A673 (cell line): ENCODE measurements at regions not wholly inside any gene's neighbourhood (a gene's known extent, or its start where the extent isn't known, plus 50 kb on each side); places are given as distances from the start of the nearest gene placed in this dataset.

ENCODE experiments used
- BruUV-seq: library from RNA; stranded (reverse); fragments of 400-500 nt; replicated peaks from 2 replicates; lab custom pipeline; 2021; lab: Mats Ljungman, UMichigan
- CTCF ChIA-PET: fragments of 300-600 bp; sonication (Branson Sonifier 250); formaldehyde crosslinking; loops from one replicate; lab custom pipeline; 2022; ENCODE audit warnings: antibody characterized with exemption; lab: Charles Lee
- POLR2A ChIA-PET: fragments of 300-600 bp; sonication (Branson Sonifier 250); formaldehyde crosslinking; loops from one replicate; lab custom pipeline; 2022; ENCODE audit warnings: antibody characterized with exemption; ENCODE audit not compliant: low non-redundant PET; lab: Charles Lee
- DNase-seq: peaks from one replicate; pipeline ENCODE4 v3.0.0-alpha.2; 2015; ENCODE audit warnings: low spot score
- H3K27ac ChIP-seq: fragments of 200-600 bp; sonication (generic); 2 replicates; pipeline ENCODE4 v1.5.1; 2016; ENCODE audit warnings: mixed run types, low read depth, mild to moderate bottlenecking, mixed read lengths, antibody characterized with exemption, low read length; ENCODE audit not compliant: poor library complexity, severe bottlenecking
- H3K27me3 ChIP-seq: fragments of 200-600 bp; sonication (generic); replicated peaks from 2 replicates; pipeline ENCODE4 v1.6.1; 2017; ENCODE audit warnings: mixed run types, low read depth, mild to moderate bottlenecking, mixed read lengths, antibody characterized with exemption, low read length; ENCODE audit not compliant: insufficient read depth, poor library complexity
- H3K36me3 ChIP-seq: fragments of 200-600 bp; sonication (generic); 2 replicates; pipeline ENCODE4 v1.6.1; 2016; ENCODE audit warnings: mixed run types, mild to moderate bottlenecking, mixed read lengths, antibody characterized with exemption, low read length; ENCODE audit not compliant: insufficient read depth, poor library complexity, severe bottlenecking
- H3K4me1 ChIP-seq: fragments of 200-600 bp; sonication (generic); 2 replicates; pipeline ENCODE4 v1.6.1; 2017; ENCODE audit warnings: mixed run types, mild to moderate bottlenecking, mixed read lengths, antibody characterized with exemption, low read length; ENCODE audit not compliant: insufficient read depth, poor library complexity, severe bottlenecking
- H3K4me3 ChIP-seq: fragments of 200-600 bp; sonication (generic); 2 replicates; pipeline ENCODE4 v1.5.1; 2016; ENCODE audit warnings: low read depth, mixed run types, mild to moderate bottlenecking, mixed read lengths, low read length; ENCODE audit not compliant: poor library complexity, severe bottlenecking
- H3K9me3 ChIP-seq: fragments of 200-600 bp; sonication (generic); 2 replicates; pipeline ENCODE4 v1.6.1; 2016; ENCODE audit warnings: mixed run types, low read depth, mild to moderate bottlenecking, mixed read lengths, antibody characterized with exemption, low read length; ENCODE audit not compliant: poor library complexity, severe bottlenecking
- CTCF ChIP-seq: fragments of 300-800, 200-600 bp; sonication (generic); conservative IDR thresholded peaks from 2 replicates; pipeline ENCODE4 v1.5.1; 2017; ENCODE audit warnings: low read depth, mild to moderate bottlenecking, antibody characterized with exemption, low read length, moderate library complexity, mixed read lengths
- EZH2 ChIP-seq: fragments of 200-600 bp; sonication (generic); IDR thresholded peaks from 2 replicates; pipeline ENCODE4 v1.6.1; 2017; ENCODE audit warnings: borderline replicate concordance, low read depth, mild to moderate bottlenecking, mixed read lengths, antibody characterized with exemption, low read length; ENCODE audit not compliant: poor library complexity, severe bottlenecking
- intact Hi-C: fragments of 100-400 bp; cut with micrococcal nuclease; formaldehyde crosslinking; loops from one replicate; pipeline ENCODE4 v1.10.0; 2022; ENCODE audit not compliant: unreplicated experiment

DNA sequence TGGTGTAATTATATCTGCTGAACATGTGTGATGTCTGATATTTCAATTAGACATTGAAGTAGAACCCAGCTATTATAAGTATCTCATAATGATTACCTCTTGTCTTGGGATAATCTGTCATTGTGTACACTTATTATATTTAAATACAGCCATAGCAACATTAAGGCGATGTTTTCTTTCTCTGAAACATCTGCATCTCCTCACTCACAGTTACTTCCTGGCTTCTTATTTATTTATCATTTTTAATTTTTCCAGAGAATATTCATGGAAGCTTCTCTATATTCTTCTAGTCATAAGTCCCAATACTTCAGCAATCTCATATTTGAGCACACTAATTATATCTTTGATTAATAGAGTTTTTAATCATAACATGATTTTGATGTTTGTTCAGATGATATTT lies 103.8 kb upstream of the FBN2 start:
- Histone ChIP-seq H3K27ac (no peak overlapping the region), H3K36me3 (no peaks in the 10 kb centered on the region), H3K9me3 (no peaks in the 10 kb centered on the region), H3K4me3 (no peak overlapping the region), H3K27me3 (no peaks in the 10 kb centered on the region), H3K4me1 (no peaks in the 10 kb centered on the region)
- CTCF ChIA-PET: no interaction called here
- intact Hi-C loops: no loop called here
- TF ChIP-seq CTCF (no peak), EZH2 (no peak)
- no peak for DNase-seq
- BruUV-seq: no TSS peak
- POLR2A ChIA-PET: no interaction called here

DNA sequence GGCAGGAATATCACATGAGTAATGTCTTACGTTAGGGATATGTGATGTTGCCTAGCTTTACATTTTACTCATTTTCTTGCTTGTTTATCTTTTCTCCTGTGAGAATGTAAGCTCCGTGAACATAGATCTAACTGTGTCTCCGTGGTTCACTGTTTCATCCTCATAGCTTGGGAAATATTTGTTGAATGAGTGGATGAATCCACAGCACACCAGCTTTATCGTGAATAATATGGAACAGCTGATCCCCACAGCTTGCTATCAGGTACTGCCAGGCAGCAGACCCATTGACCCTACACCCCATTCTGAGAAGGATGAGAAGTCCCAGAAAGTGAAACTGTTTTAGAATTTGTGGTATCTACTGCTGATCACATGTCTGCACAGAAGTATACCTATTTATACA lies 106.8 kb upstream of the FBN2 start:
- ChIA-PET CTCF (no interaction called here), POLR2A (no interaction called here)
- H3K4me3 ChIP-seq: no peak overlapping the region
- TF ChIP-seq EZH2 (no peak), CTCF (no peak)
- H3K36me3 ChIP-seq: no peaks in the 10 kb centered on the region
- intact Hi-C loops: no loop called here
- DNase-seq: no peak
- no TSS peak for BruUV-seq
- H3K9me3 ChIP-seq: no peaks in the 10 kb centered on the region
- H3K4me1 ChIP-seq: no peaks in the 10 kb centered on the region
- H3K27me3 ChIP-seq: no peaks in the 10 kb centered on the region
- no peak overlapping the region for H3K27ac ChIP-seq

GRCh38 chr5:128645581-128645980 lies 107.5 kb upstream of the FBN2 start:
- Histone ChIP-seq H3K27me3 (no peaks in the 10 kb centered on the region), H3K4me1 (no peaks in the 10 kb centered on the region), H3K27ac (no peak overlapping the region), H3K9me3 (no peaks in the 10 kb centered on the region), H3K4me3 (no peak overlapping the region), H3K36me3 (no peaks in the 10 kb centered on the region)
- intact Hi-C loops: no loop called here
- POLR2A ChIA-PET: no interaction called here
- DNase-seq: no peak
- no TSS peak for BruUV-seq
- CTCF ChIA-PET: no interaction called here
- TF ChIP-seq EZH2: no peak
- no peak for TF ChIP-seq CTCF
